Mesenchymal stem cell (in vitro differentiated cells and primary cell): ENCODE measurements at regions not wholly inside any gene's neighbourhood (a gene's known extent, or its start where the extent isn't known, plus 50 kb on each side); places are given as distances from the start of the nearest gene placed in this dataset.

Experiments
- DNase-seq: peaks from one replicate; pipeline ENCODE4 v3.0.0-alpha.2; 2013
- H2AFZ ChIP-seq: one replicate; pipeline ENCODE4 v1.6.1; 2013; ENCODE audit warnings: low read depth, mild to moderate bottlenecking, control low read depth, inconsistent platforms, low read length, moderate library complexity
- H2AK5ac ChIP-seq: 2 replicates; pipeline ENCODE4 v1.6.1; 2013; ENCODE audit warnings: low read length, moderate library complexity, mild to moderate bottlenecking, inconsistent platforms; ENCODE audit not compliant: severe bottlenecking
- H2BK120ac ChIP-seq: one replicate; pipeline ENCODE4 v1.6.1; 2013; ENCODE audit warnings: low read depth, mild to moderate bottlenecking, inconsistent platforms, low read length, moderate library complexity
- H2BK12ac ChIP-seq, 2 experiments: one replicate each; pipeline ENCODE4 v1.6.1; 2013; ENCODE audit warnings: inconsistent platforms in 2 of 2, low read length in 2 of 2, mild to moderate bottlenecking in 2 of 2, moderate library complexity in 2 of 2, control low read depth in 1 of 2
- H2BK15ac ChIP-seq: one replicate; pipeline ENCODE4 v1.6.1; 2013; ENCODE audit warnings: mild to moderate bottlenecking, low read depth, inconsistent platforms; ENCODE audit not compliant: poor library complexity, severe bottlenecking
- H2BK5ac ChIP-seq: 2 replicates; pipeline ENCODE4 v1.6.1; 2013; ENCODE audit warnings: low read depth, mild to moderate bottlenecking, low read length, control low read depth, inconsistent platforms; ENCODE audit not compliant: poor library complexity, severe bottlenecking
- H3K14ac ChIP-seq, 2 experiments: one replicate each; pipeline ENCODE4 v1.6.1; 2013; ENCODE audit warnings: inconsistent platforms in 2 of 2, low read length in 2 of 2, control low read depth in 1 of 2, mild to moderate bottlenecking in 1 of 2, moderate library complexity in 1 of 2
- H3K18ac ChIP-seq, 2 experiments: one replicate each; pipeline ENCODE4 v1.6.1; 2013; ENCODE audit warnings: inconsistent platforms in 2 of 2, low read length in 2 of 2, control low read depth in 1 of 2, low read depth in 1 of 2, mild to moderate bottlenecking in 1 of 2
- H3K23ac ChIP-seq, 2 experiments: one replicate each; pipeline ENCODE4 v1.6.1; 2013; ENCODE audit warnings: inconsistent platforms in 2 of 2, low read length in 2 of 2, mild to moderate bottlenecking in 2 of 2, moderate library complexity in 2 of 2, control low read depth in 1 of 2
- H3K27ac ChIP-seq: 2 replicates; pipeline ENCODE4 v1.5.1; 2013; ENCODE audit warnings: mild to moderate bottlenecking, moderate library complexity, low read length, control low read depth, inconsistent platforms; ENCODE audit not compliant: poor library complexity, severe bottlenecking
- H3K27me3 ChIP-seq, 2 experiments: 2 replicates each; pipeline versions ENCODE4 v1.6.1 to v1.7.0; 2013; ENCODE audit warnings: low read length in 2 of 2, mild to moderate bottlenecking in 2 of 2, moderate library complexity in 2 of 2, control low read depth in 1 of 2, inconsistent platforms in 1 of 2; ENCODE audit not compliant: control insufficient read depth in 1 of 2, insufficient read depth in 1 of 2
- H3K36me3 ChIP-seq, 2 experiments: 2 replicates each; pipeline versions ENCODE4 v1.6.1 to v1.7.0; 2013; ENCODE audit warnings: low read length in 2 of 2, control low read depth in 1 of 2, inconsistent platforms in 1 of 2, low read depth in 1 of 2, mild to moderate bottlenecking in 1 of 2; ENCODE audit not compliant: insufficient read depth in 2 of 2, control insufficient read depth in 1 of 2
- H3K4ac ChIP-seq, 2 experiments: one replicate each; pipeline ENCODE4 v1.6.1; 2013; ENCODE audit warnings: inconsistent platforms in 2 of 2, low read length in 2 of 2, mild to moderate bottlenecking in 2 of 2, moderate library complexity in 2 of 2, control low read depth in 1 of 2, low read depth in 1 of 2
- H3K4me1 ChIP-seq: 2 replicates; pipeline ENCODE4 v1.6.1; 2013; ENCODE audit warnings: low read depth, low read length, control low read depth; ENCODE audit not compliant: control insufficient read depth, insufficient read depth
- H3K4me2 ChIP-seq: 2 replicates; pipeline ENCODE4 v1.6.1; 2013; ENCODE audit warnings: low read length, mild to moderate bottlenecking, inconsistent platforms; ENCODE audit not compliant: poor library complexity, severe bottlenecking
- H3K4me3 ChIP-seq, 2 experiments: 2 replicates each; pipeline versions ENCODE4 v1.5.1 to v1.7.0; 2013; ENCODE audit warnings: low read length in 2 of 2, mild to moderate bottlenecking in 2 of 2, control low read depth in 1 of 2, low read depth in 1 of 2; ENCODE audit not compliant: insufficient read depth in 1 of 2
- H3K79me1 ChIP-seq: replicated peaks from 2 replicates; pipeline ENCODE4 v1.6.1; 2013; ENCODE audit warnings: mild to moderate bottlenecking, control low read depth, low read length, inconsistent platforms; ENCODE audit not compliant: poor library complexity, severe bottlenecking
- H3K9ac ChIP-seq: 2 replicates; pipeline ENCODE4 v1.7.0; 2013; ENCODE audit warnings: mild to moderate bottlenecking, low read length, moderate library complexity
- H3K9me3 ChIP-seq: 2 replicates; pipeline ENCODE4 v1.7.0; 2013; ENCODE audit warnings: mild to moderate bottlenecking, low read length; ENCODE audit not compliant: control insufficient read depth
- H4K8ac ChIP-seq: one replicate; pipeline ENCODE4 v1.6.1; 2013; ENCODE audit warnings: inconsistent platforms, mild to moderate bottlenecking, low read length, moderate library complexity
- H4K91ac ChIP-seq: one replicate; pipeline ENCODE4 v1.6.1; 2013; ENCODE audit warnings: mild to moderate bottlenecking, low read length, inconsistent platforms
- WGBS: methylation state at CpG from one replicate; pipeline ENCODE4 v1.1.7; 2013; ENCODE audit warnings: mixed read lengths; 5-methylcytosine and 5-hydroxymethylcytosine counted together

- H2BK5ac ChIP-seq: no peak overlapping the region
- no peaks in the 10 kb centered on the region for H3K79me1 ChIP-seq
- no peak overlapping the region for H3K27ac ChIP-seq
- H3K27me3 ChIP-seq: no peaks in the 10 kb centered on the region
- H3K23ac ChIP-seq: no peak overlapping the region
- no peak overlapping the region for H2AFZ ChIP-seq
- no peak overlapping the region for H2AK5ac ChIP-seq
- no peak overlapping the region for H3K9ac ChIP-seq
- WGBS: 65% methylated on average over 2 of the region's 4 CpGs
- H3K4me3 ChIP-seq: no peak overlapping the region
- H2BK120ac ChIP-seq: no peak overlapping the region
- no peak overlapping the region for H3K4me2 ChIP-seq
- no peak overlapping the region for H3K18ac ChIP-seq
- no peak overlapping the region for H4K91ac ChIP-seq
- no peak overlapping the region for H2BK12ac ChIP-seq
- peaks cover 2% of the 10 kb centered on the region for H3K4me1 ChIP-seq
- no peaks in the 10 kb centered on the region for H3K9me3 ChIP-seq
- H2BK15ac ChIP-seq: no peak overlapping the region
- no peak overlapping the region for H3K14ac ChIP-seq
- no peak for DNase-seq
- no peak overlapping the region for H3K4ac ChIP-seq
- no peak overlapping the region for H4K8ac ChIP-seq
- no peaks in the 10 kb centered on the region for H3K36me3 ChIP-seq
Observed at GRCh38 chr1:187477535-187477934, 648.8 kb downstream of the PLA2G4A start.

- H3K9ac ChIP-seq: no peak overlapping the region
- no peaks in the 10 kb centered on the region for H3K9me3 ChIP-seq
- H3K4ac ChIP-seq: no peak overlapping the region
- H3K27ac ChIP-seq: no peak overlapping the region
- H4K91ac ChIP-seq: no peak overlapping the region
- H3K36me3 ChIP-seq: no peaks in the 10 kb centered on the region
- no peak overlapping the region for H3K14ac ChIP-seq
- no peak overlapping the region for H3K23ac ChIP-seq
- no peak overlapping the region for H3K4me3 ChIP-seq
- no peak overlapping the region for H3K18ac ChIP-seq
- DNase-seq: no peak
- H2AK5ac ChIP-seq: no peak overlapping the region
- H3K4me2 ChIP-seq: no peak overlapping the region
- no peaks in the 10 kb centered on the region for H3K27me3 ChIP-seq
- no peak overlapping the region for H2BK120ac ChIP-seq
- H2BK5ac ChIP-seq: no peak overlapping the region
- H2BK12ac ChIP-seq: no peak overlapping the region
- no peak overlapping the region for H2BK15ac ChIP-seq
- H3K79me1 ChIP-seq: no peaks in the 10 kb centered on the region
- H2AFZ ChIP-seq: no peak overlapping the region
- 98% methylated on average over 8 of the region's 10 CpGs for WGBS
- H4K8ac ChIP-seq: no peak overlapping the region
- no peaks in the 10 kb centered on the region for H3K4me1 ChIP-seq
Observed at GRCh38 chr1:187481581-187482148, 652.9 kb downstream of the PLA2G4A start.

GRCh38 chr1:187490266-187490665 is 661.5 kb downstream of the PLA2G4A start:
- DNase-seq: no peak
- no peaks in the 10 kb centered on the region for H3K36me3 ChIP-seq
- H3K9ac ChIP-seq: no peak overlapping the region
- no peak overlapping the region for H2BK5ac ChIP-seq
- no peaks in the 10 kb centered on the region for H3K79me1 ChIP-seq
- H3K4ac ChIP-seq: no peak overlapping the region
- no peak overlapping the region for H3K23ac ChIP-seq
- H3K14ac ChIP-seq: no peak overlapping the region
- H3K27ac ChIP-seq: no peak overlapping the region
- no CpG with 5 or more reads among the region's 3 CpGs for WGBS
- H3K4me1 ChIP-seq: peaks cover 2% of the 10 kb centered on the region
- H2AK5ac ChIP-seq: no peak overlapping the region
- no peak overlapping the region for H4K8ac ChIP-seq
- no peak overlapping the region for H3K4me3 ChIP-seq
- H2BK12ac ChIP-seq: no peak overlapping the region
- H4K91ac ChIP-seq: no peak overlapping the region
- H2AFZ ChIP-seq: no peak overlapping the region
- no peak overlapping the region for H2BK15ac ChIP-seq
- no peak overlapping the region for H2BK120ac ChIP-seq
- no peak overlapping the region for H3K4me2 ChIP-seq
- peaks cover 2% of the 10 kb centered on the region for H3K9me3 ChIP-seq
- no peak overlapping the region for H3K18ac ChIP-seq
- H3K27me3 ChIP-seq: no peaks in the 10 kb centered on the region

GRCh38 chr1:187491082-187491720 is 662.5 kb downstream of the PLA2G4A start:
- Histone ChIP-seq H4K91ac (no peak overlapping the region), H3K9ac (no peak overlapping the region), H3K79me1 (no peaks in the 10 kb centered on the region), H2BK120ac (no peak overlapping the region), H3K4me2 (no peak overlapping the region), H4K8ac (no peak overlapping the region), H2BK5ac (no peak overlapping the region), H2BK15ac (no peak overlapping the region), H3K23ac (no peak overlapping the region), H3K9me3 (peaks cover 2% of the 10 kb centered on the region), H2BK12ac (no peak overlapping the region), H3K14ac (no peak overlapping the region), H3K4me3 (no peak overlapping the region), H3K4me1 (peaks cover 2% of the 10 kb centered on the region), H2AK5ac (no peak overlapping the region), H2AFZ (no peak overlapping the region), H3K27ac (no peak overlapping the region), H3K4ac (no peak overlapping the region), H3K18ac (no peak overlapping the region), H3K36me3 (no peaks in the 10 kb centered on the region), H3K27me3 (no peaks in the 10 kb centered on the region)
- DNase-seq: peak; percentile 77
- 3% methylated on average over 5 of the region's 5 CpGs for WGBS
